NCI-H146 treated with DMSO at 0.1 percent for 48 hours (cell line): ENCODE measurements at regions not wholly inside any gene's neighbourhood (a gene's known extent, or its start where the extent isn't known, plus 50 kb on each side); places are given as distances from the start of the nearest gene placed in this dataset.

ENCODE experiments used
- DNase-seq: peaks from one replicate; lab custom pipeline; 2025; ENCODE audit not compliant: unreplicated experiment; lab: John Stamatoyannopoulos, UW

GRCh38 chr11:120017582-120018150 is 120.2 kb downstream of the TRIM29 start:
- DNase-seq: peak; percentile 29

GRCh38 chr11:120013325-120014250 is 124.3 kb downstream of the TRIM29 start:
- peak; percentile 41 for DNase-seq

- no peak for DNase-seq
These were observed 125.7 kb downstream of the TRIM29 start for GRCh38 chr11:120012245-120012644.

- DNase-seq: no peak
These were observed 126.1 kb downstream of the TRIM29 start for GRCh38 chr11:120011836-120012235.

- DNase-seq: no peak
These were observed 127.1 kb downstream of the TRIM29 start for GRCh38 chr11:120010775-120011174.

- no peak for DNase-seq
These were observed 128.0 kb downstream of the TRIM29 start for GRCh38 chr11:120009938-120010337.

GRCh38 chr11:120007144-120007543 is 130.8 kb downstream of the TRIM29 start:
- no peak for DNase-seq

- DNase-seq: no peak
These were observed 133.2 kb downstream of the TRIM29 start for GRCh38 chr11:120004723-120005122.

- DNase-seq: peak; percentile 84
These were observed 136.5 kb downstream of the TRIM29 start for GRCh38 chr11:120001178-120002090.

GRCh38 chr11:119999220-119999619 is 138.7 kb downstream of the TRIM29 start:
- peak; percentile 12 for DNase-seq

GRCh38 chr11:119996556-119996955 is 141.4 kb downstream of the TRIM29 start:
- DNase-seq: no peak

- no peak for DNase-seq
These were observed 142.0 kb downstream of the TRIM29 start for GRCh38 chr11:119995730-119996491.

- peak; percentile 70 for DNase-seq
These were observed 144.2 kb downstream of the TRIM29 start for GRCh38 chr11:119993722-119994121.

GRCh38 chr11:119992171-119993051 is 145.5 kb downstream of the TRIM29 start:
- no peak for DNase-seq

GRCh38 chr11:119991669-119992068 is 146.2 kb downstream of the TRIM29 start:
- DNase-seq: peak; percentile 94

- DNase-seq: no peak
These were observed 146.9 kb downstream of the TRIM29 start for GRCh38 chr11:119991022-119991404.

- DNase-seq: no peak
These were observed 147.4 kb downstream of the TRIM29 start for GRCh38 chr11:119990309-119991021.

- no peak for DNase-seq
These were observed 148.6 kb downstream of the TRIM29 start for GRCh38 chr11:119989159-119989821.
